ENCODE measurements at regions not wholly inside any gene's neighbourhood (a gene's known extent, or its start where the extent isn't known, plus 50 kb on each side); places are given as distances from the start of the nearest gene placed in this dataset.
"Not testable (repeated sequence)": the region's sequence is repeated elsewhere in the genome, so short reads cannot be mapped to it uniquely, and the experiment has no call there.

DNA sequence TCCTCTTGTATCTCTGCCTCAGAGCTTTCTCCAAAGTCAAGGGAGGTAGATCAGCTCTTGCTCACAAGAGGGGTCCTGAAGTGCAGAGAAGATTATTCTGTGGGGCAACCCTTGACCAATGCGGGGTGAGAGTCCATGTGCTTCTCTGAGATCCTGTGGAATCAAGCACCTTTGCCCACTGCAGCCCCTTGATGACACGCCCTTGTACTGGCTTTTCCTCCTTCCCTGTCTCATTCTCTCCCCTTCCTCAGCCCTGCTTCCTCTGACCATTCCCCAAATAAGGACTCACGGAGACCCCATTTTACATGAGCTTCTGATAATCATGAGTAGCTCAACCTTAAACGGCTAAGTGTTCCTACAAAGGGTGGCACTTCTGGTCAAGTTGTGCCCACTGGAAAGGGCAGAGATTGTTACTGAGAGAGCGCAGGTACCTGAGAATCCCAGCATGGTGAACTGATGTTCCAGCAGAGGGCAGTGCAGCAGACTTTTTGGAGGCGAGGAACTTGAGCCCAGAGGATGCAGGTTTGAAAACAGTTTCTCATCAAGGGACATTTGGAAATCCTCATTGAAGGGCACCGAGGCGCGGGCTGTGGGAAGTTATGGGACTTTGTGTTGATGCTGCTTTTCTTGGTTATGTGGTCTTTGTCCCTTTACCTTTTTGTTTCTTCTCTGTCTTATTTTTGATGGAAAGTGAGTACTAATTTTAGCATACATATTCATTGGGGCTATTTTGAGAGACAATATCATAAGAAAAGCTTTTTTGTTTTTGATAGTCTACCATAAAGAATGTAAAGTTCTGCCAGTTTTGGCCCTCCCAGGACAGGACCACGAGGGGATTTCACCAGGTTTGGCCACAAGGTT is 201.3 kb downstream of the RBM46 start:
- peak; percentile 7 for DNase-seq (ENCODE audit: low spot score)

DNA sequence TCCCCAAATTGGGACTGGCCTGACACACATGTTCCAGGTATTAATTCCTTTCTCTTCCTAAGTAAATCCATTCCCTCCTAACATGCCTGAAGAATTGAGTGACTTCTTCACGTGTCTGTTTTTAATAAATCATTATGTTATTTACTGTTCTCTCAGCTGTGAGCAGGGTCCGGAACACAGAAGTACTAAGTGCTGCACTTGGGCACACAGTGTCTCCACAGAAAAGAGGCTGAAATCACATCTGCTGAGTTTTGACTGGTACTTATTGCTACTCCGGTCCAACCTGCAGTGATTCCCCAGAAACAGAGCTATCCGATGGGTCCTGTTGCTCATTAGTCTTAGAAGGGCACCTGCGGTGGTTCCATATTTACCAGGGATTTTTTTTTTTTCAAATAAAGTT is 202.6 kb downstream of the RBM46 start:
- DNase-seq (ENCODE audit: low spot score) = no peak

DNA sequence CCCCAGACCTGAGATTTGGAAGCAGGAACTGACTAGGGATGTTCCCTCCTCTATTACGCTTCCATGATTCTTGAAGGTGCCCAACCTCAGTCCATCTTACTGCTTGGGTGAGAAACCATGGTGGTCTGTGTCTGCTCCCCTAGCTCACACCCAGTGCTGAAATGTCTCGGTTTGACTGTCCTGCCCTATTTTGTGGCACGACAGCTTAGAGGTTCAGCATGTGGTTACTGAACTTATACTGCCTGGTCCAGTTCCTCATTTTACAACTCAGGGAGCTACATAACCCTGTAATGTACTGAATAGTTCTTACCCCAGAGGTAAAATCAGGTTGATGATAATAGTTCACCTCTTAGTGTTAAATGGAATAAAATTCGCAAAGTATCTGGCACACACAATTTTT is 203.1 kb downstream of the RBM46 start:
- no peak for DNase-seq (ENCODE audit: low spot score)

DNA sequence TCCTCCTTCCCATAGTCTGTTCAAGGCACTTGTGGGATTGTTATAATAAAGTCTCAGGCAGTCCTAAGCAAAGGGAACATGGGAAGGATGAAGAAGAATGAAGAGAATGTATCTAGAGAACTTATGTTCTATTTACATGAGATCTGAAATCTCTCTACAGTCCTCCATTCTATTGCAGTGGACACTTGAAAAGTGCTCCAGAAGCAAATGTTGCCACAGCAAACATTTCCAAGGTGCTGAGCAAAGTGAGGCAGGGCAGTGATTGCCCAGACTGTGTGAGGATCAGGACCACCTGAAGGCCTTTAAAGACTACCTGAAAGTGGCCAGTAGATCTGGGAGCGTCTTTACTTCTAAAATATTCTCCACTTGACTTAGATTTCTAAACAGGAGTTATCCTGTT is 203.5 kb downstream of the RBM46 start:
- no peak for DNase-seq (ENCODE audit: low spot score)

DNA sequence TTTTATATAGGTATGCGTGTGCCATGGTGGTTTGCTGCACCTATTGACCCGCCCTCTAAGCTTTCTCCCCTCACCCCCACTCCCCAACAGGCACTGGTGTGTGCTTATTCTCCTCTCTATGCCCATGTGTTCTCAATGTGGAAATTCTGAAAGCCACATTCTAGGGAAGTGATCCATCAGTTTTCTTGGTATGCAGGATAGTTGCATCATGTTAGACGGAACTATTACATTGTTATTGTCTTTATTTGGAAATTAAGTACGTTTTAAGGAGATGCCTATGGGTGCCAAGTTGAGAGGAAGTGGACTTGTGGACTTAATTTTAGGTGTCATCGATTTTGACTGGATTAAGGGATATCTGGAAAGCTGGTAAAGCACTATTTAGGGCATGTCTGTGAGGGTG is 204.6 kb downstream of the RBM46 start:
- no peak for DNase-seq (ENCODE audit: low spot score)

DNA sequence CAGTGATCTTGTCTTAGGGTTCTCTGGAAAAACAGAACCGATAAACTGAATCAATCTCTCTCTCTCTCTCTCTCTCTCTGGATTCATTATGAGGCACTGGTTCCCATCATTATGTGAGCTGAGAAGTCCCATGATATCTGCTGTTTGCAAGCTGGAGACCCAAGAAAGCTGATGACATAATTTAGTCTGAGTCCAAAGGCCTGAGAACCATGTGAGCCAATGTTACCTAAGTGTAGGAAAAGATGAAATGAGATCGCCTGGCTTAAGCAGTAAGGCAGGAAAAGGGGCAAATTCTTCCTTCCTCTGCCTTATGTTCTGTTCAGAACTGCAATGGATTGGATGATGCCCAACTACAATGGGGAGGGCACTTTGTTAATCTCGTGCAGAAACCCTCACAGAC is 207.4 kb downstream of the RBM46 start:
- DNase-seq (ENCODE audit: low spot score) = no peak

DNA sequence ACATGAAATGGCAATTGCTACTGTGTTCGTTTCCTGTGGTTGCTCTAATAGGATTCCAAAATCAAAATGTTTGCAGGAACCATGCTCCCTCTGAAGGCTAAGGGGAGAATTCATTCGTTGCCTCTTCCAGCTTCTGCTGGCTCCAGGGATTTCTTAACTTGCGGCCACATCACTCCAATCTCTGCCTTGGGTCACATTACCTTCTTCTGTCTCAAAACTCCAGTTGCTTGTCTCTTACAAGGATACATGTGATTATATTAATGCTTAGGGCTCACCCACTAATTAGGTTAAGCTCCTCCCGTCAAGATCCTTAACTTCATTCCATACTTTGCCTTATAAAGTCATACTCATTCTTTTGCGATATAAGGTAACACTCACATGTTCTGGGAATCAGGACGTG is 208.4 kb downstream of the RBM46 start:
- no peak for DNase-seq (ENCODE audit: low spot score)

DNA sequence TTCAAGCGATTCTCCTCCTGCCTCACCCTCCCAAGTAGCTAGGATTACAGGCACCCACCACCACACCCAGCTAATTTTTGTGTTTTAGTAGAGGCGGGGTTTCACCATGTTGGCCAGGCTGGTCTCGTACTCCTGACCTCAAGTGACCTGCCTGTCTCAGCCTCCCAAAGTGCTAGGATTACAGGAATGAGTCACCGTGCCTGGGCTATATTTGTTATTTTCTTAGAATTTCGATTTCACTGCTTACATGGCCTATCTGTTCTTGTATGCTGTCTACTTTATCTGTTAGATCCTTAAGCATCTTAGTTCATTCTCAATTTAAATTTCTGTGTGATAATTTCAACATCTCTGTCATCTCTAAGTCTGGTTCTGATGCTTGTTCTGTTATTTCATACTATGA is 210.6 kb upstream of the NPY2R start:
- not testable (repeated sequence) for DNase-seq (ENCODE audit: low spot score)

DNA sequence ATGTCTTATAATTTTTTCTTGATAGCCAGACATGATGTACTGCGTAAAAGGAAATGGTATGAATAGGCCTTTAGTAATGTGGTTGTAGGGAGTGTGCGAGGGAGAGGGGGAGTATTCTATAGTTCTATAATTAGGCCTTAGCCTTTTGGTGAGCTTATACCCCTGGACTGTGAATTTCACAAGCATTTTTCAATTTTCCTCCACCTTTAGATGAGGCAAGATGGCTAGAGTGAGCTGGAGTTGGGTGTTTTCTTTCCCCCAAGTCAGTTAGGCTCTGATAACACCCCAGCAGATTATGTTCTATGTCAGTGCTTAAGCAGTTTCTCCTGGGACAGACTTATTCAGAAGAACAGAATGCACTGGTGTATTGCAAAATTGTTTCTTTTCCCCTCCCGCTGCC is 210.2 kb upstream of the NPY2R start:
- DNase-seq (ENCODE audit: low spot score) = no peak

DNA sequence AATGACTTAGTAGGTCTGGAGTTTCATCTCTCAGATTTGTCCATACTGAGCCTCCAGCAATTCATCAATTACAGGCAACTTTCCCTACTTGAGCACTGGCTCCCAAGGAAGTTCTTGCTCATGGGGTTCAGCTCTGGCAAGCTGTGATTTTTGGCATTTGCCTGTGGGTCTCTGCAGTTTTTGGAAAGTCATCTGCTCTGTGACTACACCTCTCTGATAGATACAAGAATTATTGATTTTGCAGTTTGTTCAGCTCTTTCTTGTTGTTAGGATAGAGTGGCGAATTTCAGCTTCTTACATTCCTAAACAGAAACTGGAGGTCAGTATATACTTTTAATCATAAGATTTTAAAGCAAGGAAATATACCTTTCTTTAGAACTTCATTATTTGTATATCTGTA is 209.7 kb upstream of the NPY2R start:
- no peak for DNase-seq (ENCODE audit: low spot score)

DNA sequence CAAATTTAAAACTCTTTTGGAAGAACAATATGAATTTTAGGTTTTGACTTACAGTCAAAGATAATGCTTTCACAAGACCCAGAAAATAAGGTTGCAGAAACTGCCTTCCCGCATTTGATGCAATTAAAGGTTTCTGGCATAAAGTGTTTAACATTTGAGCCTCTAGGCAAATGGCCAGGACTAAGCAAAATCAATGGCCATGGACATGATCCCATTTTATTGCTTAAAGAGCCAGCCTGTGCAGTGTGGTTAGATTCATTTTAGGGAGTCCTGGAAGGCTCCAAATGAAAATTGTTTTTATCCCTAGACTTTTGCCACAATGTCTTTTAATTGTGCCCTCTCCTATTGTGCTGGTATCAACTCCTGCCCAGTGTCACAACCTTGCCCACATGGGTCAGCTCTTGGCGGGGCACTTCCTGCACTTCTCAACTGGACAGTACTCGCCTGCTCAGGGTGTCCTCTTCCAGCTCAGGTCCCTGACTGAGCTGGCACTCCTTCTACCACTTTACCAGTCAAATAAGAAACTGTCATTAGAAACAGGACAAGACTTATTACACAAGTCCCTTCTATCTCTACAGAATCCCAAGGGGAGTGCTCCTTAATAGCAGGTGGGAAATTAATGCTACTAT is 208.4 kb upstream of the NPY2R start:
- no peak for DNase-seq (ENCODE audit: low spot score)

DNA sequence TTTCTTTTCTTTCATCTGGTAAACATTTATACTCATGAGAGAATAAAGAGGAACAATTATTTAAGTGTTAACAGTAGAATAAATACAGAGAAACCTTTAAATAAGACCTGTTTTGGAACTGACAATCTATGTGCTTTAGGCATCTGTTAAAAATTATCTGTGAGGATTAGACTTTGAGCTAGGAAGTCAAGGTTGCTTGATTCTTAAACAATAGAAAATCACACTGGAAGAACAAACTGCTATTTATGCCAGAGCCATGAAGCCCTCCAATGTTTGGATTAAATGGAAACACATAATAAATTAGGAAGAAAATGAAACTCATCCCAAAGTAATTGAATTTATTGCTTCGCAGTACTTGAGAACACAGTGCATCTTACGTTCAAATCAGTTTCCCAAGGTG is 207.2 kb upstream of the NPY2R start:
- DNase-seq (ENCODE audit: low spot score) = no peak

DNA sequence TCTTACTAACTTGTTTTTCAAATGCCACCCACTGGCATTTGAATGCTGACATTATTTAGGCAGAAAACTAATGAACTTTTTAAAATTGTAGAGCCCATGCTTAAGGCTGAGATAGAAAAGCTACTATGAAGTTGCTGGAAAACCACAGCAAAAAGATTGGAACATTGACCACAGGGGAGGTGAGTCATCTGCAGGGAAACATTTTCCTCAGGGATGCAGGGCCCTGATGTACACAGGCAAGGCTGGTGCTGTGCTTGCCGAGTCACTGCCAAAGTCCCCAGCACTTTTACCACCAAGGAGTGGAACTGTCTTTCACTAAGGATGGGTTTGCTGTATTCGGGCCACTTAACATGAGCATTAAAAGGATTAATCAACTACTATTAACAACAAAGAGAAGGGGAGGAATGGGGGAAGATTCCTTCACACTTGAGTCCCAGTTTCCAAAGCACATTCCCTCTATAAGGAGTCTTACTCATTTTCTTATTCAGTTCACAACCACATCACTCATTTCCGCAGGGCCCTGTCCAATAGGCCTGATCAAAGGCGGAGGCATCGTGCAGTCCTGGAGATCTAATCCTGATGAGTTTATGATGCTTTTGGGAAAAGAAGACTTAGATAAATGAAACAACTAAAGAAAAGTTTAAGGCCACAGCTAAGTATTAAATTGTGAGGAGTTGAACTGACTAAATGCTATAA is 202.9 kb upstream of the NPY2R start:
- no peak for DNase-seq (ENCODE audit: low spot score)

DNA sequence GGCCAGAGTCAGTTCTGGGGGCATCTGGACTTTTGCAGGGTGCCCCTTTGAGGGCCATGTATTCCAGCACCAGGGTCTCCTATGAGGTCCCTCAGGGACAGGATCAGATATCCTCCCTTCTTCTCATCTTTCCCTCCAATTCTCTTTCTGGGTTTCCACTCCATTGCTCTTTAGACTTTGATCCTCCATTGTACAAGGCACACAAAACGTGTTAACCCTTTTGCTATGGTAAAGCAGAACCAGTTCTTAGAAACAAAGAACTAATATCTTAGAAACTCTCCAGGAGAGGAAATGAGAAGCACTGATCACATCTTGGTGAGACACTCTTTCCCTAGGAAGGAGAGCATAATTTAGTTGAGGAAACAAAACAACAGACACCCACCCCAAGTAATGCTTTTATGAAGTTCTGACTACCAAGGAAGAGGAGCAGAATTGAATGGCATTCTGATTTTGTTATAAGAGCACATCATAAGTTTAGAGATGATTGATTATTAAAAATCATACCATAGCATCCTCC is 200.7 kb upstream of the NPY2R start:
- DNase-seq (ENCODE audit: low spot score) = no peak

DNA sequence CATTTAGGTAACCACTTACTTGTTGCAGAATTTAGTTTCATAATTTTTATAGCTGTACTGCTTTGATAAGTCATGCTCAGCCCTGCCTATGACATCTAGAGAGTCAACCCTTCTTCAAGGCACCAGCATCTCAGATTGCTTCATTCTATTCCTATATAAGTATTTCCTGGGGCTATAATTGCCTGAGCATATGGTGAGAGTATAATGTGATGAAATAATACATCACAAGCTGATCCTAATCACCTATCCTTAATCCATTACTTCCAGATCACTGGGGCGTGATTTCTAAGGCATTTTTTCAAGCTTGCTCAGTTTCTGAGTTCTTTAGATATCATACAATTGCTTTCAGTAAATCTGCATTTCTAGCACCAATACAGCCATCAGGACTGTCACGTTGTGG is 200.0 kb upstream of the NPY2R start:
- DNase-seq (ENCODE audit: low spot score) = no peak

DNA sequence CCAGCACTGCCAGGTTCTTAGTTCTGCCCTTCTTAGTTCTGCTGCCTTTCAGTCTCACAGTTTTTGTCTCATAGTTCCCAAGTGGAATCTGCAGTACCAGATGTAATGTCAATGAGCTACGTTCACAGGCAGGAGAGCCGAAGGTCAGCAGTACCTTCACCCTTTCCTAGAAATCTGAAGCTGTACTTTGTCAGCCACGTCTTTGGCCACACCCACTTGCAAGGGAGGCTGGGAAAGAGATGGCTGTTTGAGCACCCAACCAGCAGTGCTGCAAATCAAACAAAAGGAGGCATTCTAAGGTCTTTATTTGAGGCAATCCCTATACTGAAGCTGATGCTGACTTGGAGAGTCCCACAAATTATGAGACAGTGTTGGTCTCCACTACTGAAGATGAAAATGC is 199.1 kb upstream of the NPY2R start:
- no peak for DNase-seq (ENCODE audit: low spot score)

DNA sequence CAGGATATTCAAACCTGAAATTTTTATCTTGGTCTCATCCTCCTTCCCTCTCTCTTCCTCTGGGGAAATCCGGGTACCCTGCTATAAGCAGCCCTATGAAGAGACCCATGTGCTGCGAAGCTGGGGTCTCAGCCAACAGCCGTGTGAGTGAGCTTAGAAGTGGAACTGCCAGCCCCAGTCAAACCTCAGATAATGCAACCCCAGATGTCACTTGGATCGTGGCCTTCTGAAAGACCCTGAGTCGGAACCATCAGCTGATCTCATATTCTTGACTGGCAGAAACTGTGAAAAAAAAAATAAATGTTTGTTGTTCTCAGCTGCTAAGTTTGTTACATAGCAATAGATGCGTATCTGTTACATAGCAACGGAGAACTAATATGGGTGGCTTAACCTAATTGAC is 198.1 kb upstream of the NPY2R start:
- no peak for DNase-seq (ENCODE audit: low spot score)

DNA sequence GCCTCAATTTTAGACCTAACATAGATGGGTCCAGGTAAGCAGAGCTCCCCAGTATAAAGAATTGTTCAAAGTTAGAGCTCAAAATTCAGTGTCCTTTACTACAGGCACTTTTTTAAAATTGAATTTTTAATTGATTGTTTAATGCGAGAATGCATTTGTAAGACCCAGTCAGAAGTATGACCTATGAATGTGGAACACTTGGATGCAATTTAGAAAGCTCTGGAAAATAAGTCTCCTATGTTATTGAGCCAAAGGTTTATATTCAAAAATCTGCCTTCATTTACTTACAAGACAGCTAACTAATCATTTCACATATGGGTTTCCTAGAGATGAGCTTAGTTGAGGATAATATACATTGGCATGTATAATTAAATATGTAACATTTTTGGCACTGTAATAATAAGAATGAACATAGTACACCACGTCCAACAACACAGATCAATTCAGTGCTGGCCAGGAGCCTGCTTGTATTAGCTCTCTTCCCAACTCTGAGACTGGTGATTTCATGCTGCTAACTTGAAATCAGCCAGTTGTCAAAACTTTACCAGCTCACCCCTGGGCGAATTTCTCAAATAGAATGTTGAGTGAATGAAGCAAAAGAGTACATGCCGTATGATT is 197.2 kb upstream of the NPY2R start:
- DNase-seq (ENCODE audit: low spot score) = no peak

DNA sequence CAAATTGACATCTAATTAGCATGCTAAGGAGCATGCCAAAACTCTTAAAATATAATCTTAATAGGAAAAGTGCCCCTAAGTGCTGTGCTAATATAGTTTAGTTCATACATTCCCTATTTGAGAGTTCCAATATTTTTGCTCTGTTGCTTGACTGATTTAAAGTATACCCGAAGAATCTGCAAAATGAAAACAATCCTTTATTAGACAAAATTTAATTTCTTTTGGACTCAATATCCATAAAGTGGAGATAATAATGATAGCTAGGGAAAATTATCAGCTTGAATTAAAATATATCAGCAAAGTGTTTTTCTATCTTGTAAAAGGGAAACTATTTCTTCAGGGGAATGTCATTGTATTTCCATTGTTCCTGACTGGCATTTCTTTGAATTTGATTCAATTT is 196.0 kb upstream of the NPY2R start:
- no peak for DNase-seq (ENCODE audit: low spot score)

DNA sequence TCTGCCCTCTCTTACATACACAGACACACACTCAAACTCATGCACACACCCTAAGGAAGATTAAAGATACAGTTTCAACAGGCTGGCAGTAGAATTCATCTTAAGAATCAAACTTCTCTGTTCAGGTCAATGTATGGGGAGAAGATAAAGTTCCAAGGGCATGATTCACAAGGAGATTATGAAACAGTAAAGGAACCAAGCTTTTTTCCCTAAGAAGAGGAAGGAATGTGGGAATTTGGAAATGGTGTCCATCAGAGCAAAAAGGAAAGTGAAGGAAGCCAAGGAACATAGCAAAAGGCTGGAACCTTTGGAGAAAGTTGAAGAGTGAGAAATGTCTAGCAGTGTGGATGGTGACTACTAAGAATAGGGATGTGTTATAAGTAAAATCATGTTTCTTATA is 191.0 kb upstream of the NPY2R start:
- no peak for DNase-seq (ENCODE audit: low spot score)

DNA sequence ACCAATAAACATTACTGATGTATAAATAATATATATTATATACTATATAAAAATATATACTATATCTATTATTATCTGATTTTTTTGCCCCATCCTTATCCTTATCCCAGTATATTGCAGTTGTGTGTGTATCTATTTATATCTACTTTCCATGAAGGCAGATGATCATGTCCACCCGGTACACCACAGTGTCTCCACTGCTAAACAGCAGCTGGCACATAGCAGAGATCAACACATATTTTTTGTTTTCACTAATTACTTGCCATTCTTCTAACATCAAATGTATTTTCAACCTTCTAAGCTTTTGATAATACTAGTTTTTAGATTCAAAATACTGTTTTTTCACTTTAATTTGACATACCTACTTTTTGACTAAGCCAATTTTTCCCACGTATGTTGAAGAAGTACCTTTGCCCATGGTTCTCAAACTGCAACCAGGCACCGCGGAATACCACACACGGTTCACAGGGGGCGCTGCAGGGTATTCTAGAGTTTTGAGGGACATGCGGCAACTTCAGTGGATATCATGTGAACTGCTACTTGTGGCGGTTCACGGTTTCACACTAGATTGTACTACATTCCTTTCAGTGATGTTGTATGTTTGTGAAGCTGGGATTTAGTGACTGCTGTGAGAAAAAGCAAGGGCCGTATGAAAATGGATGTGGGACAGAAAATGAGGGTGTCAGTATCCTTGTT is 182.5 kb upstream of the NPY2R start:
- peak; percentile 11 for DNase-seq (ENCODE audit: low spot score)

DNA sequence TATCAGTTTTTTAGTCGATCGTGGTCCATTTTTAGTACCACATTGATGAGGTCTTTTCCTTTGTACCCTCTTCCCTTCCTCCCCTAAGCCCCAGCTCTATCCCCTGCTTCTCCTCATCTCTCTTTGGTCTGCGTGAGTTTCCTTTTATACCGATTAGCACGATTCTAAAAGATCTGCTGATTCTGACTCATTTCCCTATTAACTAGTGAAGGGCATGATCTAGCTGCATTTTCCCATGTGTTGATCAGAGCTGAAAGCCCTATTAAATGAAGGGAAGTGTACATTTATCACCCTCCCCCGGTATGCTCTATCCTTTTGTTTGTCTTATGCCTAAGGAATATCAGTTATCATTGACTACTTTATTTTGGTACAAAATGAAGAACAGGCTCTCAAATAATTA is 181.7 kb upstream of the NPY2R start:
- no peak for DNase-seq (ENCODE audit: low spot score)

All from kidney capillary endothelial cell (primary cell).